B cell (primary cell): ENCODE measurements at regions not wholly inside any gene's neighbourhood (a gene's known extent, or its start where the extent isn't known, plus 50 kb on each side); places are given as distances from the start of the nearest gene placed in this dataset.

ENCODE experiments used
- EZH2 ChIP-seq: IDR thresholded peaks from 2 replicates; pipeline ENCODE4 v1.6.1; 2012; ENCODE audit warnings: borderline replicate concordance, low read depth, mild to moderate bottlenecking, moderate library complexity, low read length; ENCODE audit not compliant: insufficient read depth, poor library complexity, severe bottlenecking
- TF ChIP-seq, protein P1 (sequence below): fragments of 200-600 bp; IDR thresholded peaks from one replicate; pipeline ENCODE4 v1.8.0; 2022; ENCODE audit warnings: antibody characterized with exemption, mild to moderate bottlenecking

DNA sequence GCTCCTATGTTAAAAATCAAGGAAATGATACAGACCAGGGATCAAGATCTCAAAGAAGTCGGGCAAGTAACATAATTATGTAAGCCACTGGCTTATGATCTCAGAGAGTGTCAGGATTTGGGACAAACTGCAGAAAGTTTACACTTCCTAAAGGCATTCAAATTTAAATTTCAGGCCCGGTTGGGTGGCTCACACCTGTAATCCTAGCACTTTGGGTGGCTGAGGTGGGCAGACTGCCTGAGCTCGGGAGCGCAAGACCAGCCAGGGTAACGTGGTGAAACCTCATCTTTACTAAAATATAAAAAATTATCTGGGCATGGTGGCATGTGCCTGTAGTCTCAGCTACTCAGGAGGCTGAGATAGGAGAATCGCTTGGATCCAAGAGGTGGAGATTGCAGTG lies 124.4 kb upstream of the UBE2E2 start:
- TF ChIP-seq, protein P1, sequence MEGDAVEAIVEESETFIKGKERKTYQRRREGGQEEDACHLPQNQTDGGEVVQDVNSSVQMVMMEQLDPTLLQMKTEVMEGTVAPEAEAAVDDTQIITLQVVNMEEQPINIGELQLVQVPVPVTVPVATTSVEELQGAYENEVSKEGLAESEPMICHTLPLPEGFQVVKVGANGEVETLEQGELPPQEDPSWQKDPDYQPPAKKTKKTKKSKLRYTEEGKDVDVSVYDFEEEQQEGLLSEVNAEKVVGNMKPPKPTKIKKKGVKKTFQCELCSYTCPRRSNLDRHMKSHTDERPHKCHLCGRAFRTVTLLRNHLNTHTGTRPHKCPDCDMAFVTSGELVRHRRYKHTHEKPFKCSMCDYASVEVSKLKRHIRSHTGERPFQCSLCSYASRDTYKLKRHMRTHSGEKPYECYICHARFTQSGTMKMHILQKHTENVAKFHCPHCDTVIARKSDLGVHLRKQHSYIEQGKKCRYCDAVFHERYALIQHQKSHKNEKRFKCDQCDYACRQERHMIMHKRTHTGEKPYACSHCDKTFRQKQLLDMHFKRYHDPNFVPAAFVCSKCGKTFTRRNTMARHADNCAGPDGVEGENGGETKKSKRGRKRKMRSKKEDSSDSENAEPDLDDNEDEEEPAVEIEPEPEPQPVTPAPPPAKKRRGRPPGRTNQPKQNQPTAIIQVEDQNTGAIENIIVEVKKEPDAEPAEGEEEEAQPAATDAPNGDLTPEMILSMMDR: no peak
- no peak for TF ChIP-seq EZH2
